Right lobe of liver (tissue), 6 donors: ENCODE measurements at regions not wholly inside any gene's neighbourhood (a gene's known extent, or its start where the extent isn't known, plus 50 kb on each side); places are given as distances from the start of the nearest gene placed in this dataset.

Experiments used
- ATAC-seq, 4 donors: fragments of 200-7000 bp; cut with Tn5 transposase; one replicate each; pipeline ENCODE4 v1.9.1; 2020; ENCODE audit warnings: mild to moderate bottlenecking in 4 of 4, moderate library complexity in 4 of 4
- DNase-seq, 3 donors: peaks; one replicate each; pipeline ENCODE4 v3.0.0-alpha.2; 2020
- H3K27ac ChIP-seq, 3 donors: fragments of 200-600 bp; one replicate each; pipeline ENCODE4 v1.8.0; 2022
- H3K27me3 ChIP-seq, 2 donors: fragments of 200-600 bp; one replicate each; pipeline ENCODE4 v1.8.0; 2022
- H3K36me3 ChIP-seq, 4 donors: fragments of 200-600 bp; sonication (generic) in 1 of 4; one replicate each; pipeline versions ENCODE4 v1.5.1 to v1.8.0; 2017 to 2022; ENCODE audit warnings: control low read depth in 1 of 4
- H3K4me1 ChIP-seq, 4 donors: fragments of 200-600 bp; sonication (generic) in 1 of 4; one replicate each; pipeline versions ENCODE4 v1.5.1 to v1.8.0; 2017 to 2022; ENCODE audit warnings: control low read depth in 1 of 4
- H3K4me3 ChIP-seq, 3 donors: fragments of 200-600 bp; one replicate each; pipeline ENCODE4 v1.8.0; 2022
- H3K9me3 ChIP-seq, 4 donors: fragments of 200-600 bp; sonication (generic) in 1 of 4; one replicate each; pipeline versions ENCODE4 v1.5.1 to v1.8.0; 2017 to 2022; ENCODE audit warnings: control low read depth in 1 of 4
- POLR2A ChIP-seq: fragments of 450-650 bp; IDR thresholded peaks from one replicate; pipeline ENCODE4 v1.6.1; 2017; ENCODE audit warnings: antibody characterized with exemption, mild to moderate bottlenecking
- WGBS: methylation state at CpG from one replicate; pipeline ENCODE4 v1.1.6; 2018; ENCODE audit warnings: low coverage, low lambda C conversion rate; ENCODE audit not compliant: insufficient coverage; ENCODE audit errors: missing lambda C conversion rate; 5-methylcytosine and 5-hydroxymethylcytosine counted together
- intact Hi-C, 2 donors: fragments of 100-400 bp; cut with DNase I; formaldehyde crosslinking; loops; one replicate each; pipeline versions ENCODE4 v1.11.2 to v1.14.1; 2022
- TF ChIP-seq, protein P1 (sequence below), 4 donors: fragments of 200-600 bp in 3 of 4; fragments of 450-650 bp in 1 of 4; IDR thresholded peaks; one replicate each; pipeline versions ENCODE4 v1.5.1 to v1.8.0; 2016 to 2022; ENCODE audit warnings: antibody characterized with exemption in 4 of 4, mild to moderate bottlenecking in 2 of 4
- donor health status: DM: no; HTN: yes; CAD: no.
- donor health status: DM: no; HTN: no; CAD: no.
- donor health status: DM: no; HTN: no; CAD: no.
- donor health status: DM: no; HTN: yes; CAD: no.
- donor health status: DM: no; HTN: yes; CAD: no.

DNA sequence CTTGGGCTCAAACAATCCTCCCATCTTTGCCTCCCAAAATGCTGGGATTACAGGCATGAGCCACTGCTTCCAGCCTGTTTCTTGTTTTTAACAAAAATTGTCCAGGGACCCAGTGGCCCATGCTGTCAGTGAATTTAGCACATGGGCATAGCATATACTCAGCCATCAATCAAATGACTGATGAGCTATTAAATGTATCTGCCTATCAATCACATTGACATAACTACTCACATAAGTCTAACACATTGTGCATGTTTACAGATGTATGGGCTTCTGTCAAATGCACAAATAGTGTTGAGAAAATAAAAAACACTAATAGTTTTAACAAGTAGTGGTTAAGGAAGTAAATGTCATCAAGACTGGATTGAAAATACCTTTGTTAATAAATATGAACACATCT lies 249.4 kb downstream of the COX18 start:
- no peaks in the 10 kb centered on the region for H3K36me3 ChIP-seq
- no peaks in the 10 kb centered on the region for H3K27me3 ChIP-seq
- TF ChIP-seq, protein P1, sequence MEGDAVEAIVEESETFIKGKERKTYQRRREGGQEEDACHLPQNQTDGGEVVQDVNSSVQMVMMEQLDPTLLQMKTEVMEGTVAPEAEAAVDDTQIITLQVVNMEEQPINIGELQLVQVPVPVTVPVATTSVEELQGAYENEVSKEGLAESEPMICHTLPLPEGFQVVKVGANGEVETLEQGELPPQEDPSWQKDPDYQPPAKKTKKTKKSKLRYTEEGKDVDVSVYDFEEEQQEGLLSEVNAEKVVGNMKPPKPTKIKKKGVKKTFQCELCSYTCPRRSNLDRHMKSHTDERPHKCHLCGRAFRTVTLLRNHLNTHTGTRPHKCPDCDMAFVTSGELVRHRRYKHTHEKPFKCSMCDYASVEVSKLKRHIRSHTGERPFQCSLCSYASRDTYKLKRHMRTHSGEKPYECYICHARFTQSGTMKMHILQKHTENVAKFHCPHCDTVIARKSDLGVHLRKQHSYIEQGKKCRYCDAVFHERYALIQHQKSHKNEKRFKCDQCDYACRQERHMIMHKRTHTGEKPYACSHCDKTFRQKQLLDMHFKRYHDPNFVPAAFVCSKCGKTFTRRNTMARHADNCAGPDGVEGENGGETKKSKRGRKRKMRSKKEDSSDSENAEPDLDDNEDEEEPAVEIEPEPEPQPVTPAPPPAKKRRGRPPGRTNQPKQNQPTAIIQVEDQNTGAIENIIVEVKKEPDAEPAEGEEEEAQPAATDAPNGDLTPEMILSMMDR (IDR thresholded peaks at IDR 0.05) = no peak
- TF ChIP-seq POLR2A = no peak
- no peaks in the 10 kb centered on the region for H3K9me3 ChIP-seq
- H3K4me1 ChIP-seq = no peaks in the 10 kb centered on the region
- H3K4me3 ChIP-seq = no peak overlapping the region
- intact Hi-C loops = no loop called here
- H3K27ac ChIP-seq = no peak overlapping the region
- DNase-seq (no peak), ATAC-seq (no peak)

DNA sequence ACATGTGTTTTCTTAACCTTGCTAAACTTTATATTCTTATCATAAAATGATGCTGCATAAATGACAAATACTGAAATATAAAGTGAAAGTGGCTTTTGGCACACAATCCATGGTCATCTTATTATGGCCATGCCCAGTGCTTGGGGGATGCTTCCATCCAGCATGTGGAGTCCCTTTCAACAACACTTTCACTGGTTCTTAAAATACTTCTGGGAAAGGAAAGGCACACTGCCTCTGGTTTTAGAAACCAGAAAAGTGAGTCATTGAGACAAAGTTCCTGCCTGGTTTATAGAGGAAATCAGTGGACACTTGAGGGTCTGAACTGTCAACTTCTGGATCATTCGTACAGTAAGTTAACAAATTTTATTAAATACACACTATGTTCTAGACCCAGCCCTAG lies 248.0 kb upstream of the ADAMTS3 start:
- TF ChIP-seq POLR2A = no peak
- TF ChIP-seq, protein P1 (IDR thresholded peaks at IDR 0.05) = no peak
- DNase-seq = no peak
- Histone ChIP-seq H3K4me1 (no peaks in the 10 kb centered on the region), H3K36me3 (no peaks in the 10 kb centered on the region), H3K9me3 (no peaks in the 10 kb centered on the region), H3K27ac (no peak overlapping the region), H3K4me3 (no peak overlapping the region), H3K27me3 (no peaks in the 10 kb centered on the region)
- intact Hi-C loops = no loop called here
- 25% methylated on average over 1 of the region's 1 CpG for WGBS
- no peak for ATAC-seq

- WGBS = 58% methylated on average over 1 of the region's 1 CpG
- Histone ChIP-seq H3K9me3 (no peaks in the 10 kb centered on the region), H3K27me3 (no peaks in the 10 kb centered on the region), H3K27ac (no peak overlapping the region), H3K4me1 (no peaks in the 10 kb centered on the region), H3K36me3 (no peaks in the 10 kb centered on the region), H3K4me3 (no peak overlapping the region)
- no peak for DNase-seq
- no peak for TF ChIP-seq POLR2A
- TF ChIP-seq, protein P1 (IDR thresholded peaks at IDR 0.05) = no peak
- ATAC-seq = no peak
- intact Hi-C loops = no loop called here
Observed at GRCh38 chr4:72814241-72814640, 245.2 kb upstream of the ADAMTS3 start.

GRCh38 chr4:72809208-72809607 lies 240.2 kb upstream of the ADAMTS3 start:
- DNase-seq (no peak), ATAC-seq (no peak)
- TF ChIP-seq, protein P1 (IDR thresholded peaks at IDR 0.05) = no peak
- Histone ChIP-seq H3K27ac (no peak overlapping the region), H3K27me3 (no peaks in the 10 kb centered on the region), H3K9me3 (no peaks in the 10 kb centered on the region), H3K4me3 (no peak overlapping the region), H3K36me3 (no peaks in the 10 kb centered on the region), H3K4me1 (no peaks in the 10 kb centered on the region)
- intact Hi-C loops = no loop called here
- 57% methylated on average over 1 of the region's 1 CpG for WGBS

DNA sequence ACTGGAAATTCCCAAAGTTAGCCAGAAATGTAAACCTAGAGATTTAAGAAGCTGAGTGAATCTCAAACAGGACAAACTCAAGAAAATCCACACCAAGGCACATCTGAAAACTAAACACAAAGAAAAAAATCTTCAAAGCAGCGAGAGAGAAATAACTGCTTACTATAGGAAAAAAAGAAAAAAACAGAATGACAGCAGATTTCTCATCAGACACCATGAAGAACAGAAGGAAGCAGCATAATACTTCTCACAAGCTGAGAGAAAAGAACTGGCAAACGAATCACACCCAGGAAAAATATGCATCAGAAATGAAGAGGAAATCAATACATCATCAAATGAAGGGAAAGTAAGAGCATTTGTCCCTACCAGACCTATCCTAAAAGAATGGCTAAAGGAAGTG lies 236.3 kb upstream of the ADAMTS3 start:
- Histone ChIP-seq H3K4me1 (no peaks in the 10 kb centered on the region), H3K9me3 (no peaks in the 10 kb centered on the region), H3K27me3 (no peaks in the 10 kb centered on the region), H3K27ac (no peak overlapping the region), H3K4me3 (no peak overlapping the region), H3K36me3 (no peaks in the 10 kb centered on the region)
- TF ChIP-seq, protein P1 (IDR thresholded peaks at IDR 0.05) = no peak
- TF ChIP-seq POLR2A = no peak
- ATAC-seq (no peak), DNase-seq (no peak)
- intact Hi-C loops = no loop called here
- 18% methylated on average over 1 of the region's 2 CpGs for WGBS
